ENCODE measurements at regions not wholly inside any gene's neighbourhood (a gene's known extent, or its start where the extent isn't known, plus 50 kb on each side); places are given as distances from the start of the nearest gene placed in this dataset.

DNA sequence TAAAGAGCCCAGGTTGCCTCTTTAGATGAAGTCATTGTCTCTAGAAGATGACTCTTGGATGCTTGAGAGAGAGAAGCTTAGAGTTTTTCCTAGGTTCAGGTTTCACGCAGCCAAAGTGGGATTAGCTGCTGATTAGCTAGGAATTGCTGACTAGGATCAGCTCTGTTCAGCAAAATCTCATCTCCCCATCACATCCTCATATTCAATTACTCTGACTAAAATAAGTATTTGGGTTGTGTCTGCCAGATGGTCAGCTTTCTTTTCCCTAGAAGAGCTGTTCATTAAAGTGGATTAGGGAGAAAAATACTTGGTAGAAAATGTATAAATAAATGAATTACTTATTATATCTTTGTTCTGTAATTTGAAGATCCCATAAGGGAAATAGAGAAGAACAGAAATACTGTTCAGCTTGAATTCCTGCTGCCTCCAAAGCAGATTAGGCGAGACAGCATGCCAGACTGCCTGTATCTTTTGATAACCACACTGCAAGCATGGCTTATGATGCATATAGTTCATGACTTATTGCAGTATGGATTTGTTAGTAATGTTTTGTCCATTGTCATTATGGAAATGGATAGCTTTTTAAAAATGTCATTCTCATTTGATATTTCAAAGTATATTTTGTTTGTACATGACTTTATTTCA, 184.8 kb upstream of the CD180 start:
- DNase-seq = no peak

DNA sequence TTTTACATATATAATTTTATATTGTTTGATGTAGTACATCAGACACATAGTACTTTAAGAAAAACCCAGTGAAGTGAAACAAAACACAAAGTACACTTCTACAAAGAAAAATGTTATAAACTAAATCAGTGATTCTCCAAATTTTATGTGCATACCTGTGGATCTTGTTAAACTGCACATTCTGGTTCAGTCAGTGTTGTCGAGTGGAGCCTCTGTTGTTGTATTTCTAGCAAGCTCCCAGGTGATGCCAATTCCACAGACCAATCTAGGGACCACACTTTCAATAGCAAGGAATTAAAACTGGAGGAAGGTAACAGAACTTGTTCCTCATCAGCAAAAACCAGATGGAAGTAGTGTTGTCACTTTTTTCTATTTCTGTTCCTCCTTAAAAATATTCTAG, 183.8 kb upstream of the CD180 start:
- DNase-seq = no peak

DNA sequence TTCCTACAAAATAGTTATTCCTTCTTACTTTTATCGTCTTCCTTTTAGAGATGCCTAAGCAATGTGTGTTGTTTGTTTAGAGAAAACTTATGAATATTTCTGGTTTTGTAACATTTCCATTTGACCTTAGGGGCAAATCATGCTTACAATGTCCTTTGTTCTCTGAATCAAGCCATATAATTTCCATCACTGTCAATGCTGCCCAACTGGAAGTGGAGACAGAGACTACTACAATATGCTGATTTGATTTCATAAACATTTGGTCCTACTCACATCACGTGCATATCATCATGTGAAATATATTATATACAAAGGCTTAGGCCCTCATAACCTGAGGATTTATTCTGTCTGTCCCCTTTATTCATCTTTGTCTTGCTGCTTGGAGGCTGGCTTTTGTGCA, 183.2 kb upstream of the CD180 start:
- DNase-seq = no peak

DNA sequence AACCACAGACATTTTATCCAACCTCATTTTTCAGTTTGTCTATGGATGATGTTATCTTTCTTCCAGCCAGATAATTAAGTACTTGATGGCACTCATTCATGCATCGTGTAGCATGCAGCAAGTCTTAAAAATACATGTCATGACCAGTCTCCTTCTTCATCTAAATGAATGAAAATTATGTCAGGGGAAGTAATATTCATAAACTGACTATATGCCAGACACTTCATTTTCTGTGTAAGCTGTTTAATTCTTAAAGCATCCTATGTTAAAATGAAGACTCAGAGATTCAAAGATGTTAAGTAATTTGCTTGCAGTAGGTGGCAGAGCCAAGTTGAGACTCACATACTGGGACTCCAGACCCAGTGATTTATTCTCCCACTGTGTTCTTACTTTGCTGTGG, 181.7 kb upstream of the CD180 start:
- no peak for DNase-seq

DNA sequence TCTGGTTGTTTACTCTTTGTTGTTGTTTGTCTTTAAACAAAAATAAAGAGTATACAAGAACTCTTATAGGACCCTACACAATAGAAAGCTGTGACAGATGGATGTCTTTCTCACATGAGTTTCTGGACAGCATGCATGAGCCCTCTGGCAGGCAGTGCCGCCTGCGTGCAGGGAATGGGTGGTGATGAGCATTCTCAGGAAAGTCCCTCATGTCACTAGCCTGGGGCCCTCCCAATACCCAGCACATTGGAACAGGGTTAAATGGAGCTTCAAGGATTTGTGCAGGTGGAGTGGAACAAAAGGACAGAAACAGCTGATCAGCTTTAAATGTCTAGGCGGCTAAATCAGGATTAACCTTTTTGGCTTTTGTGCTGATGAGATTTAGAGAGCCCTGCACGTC, 181.0 kb upstream of the CD180 start:
- DNase-seq = no peak

DNA sequence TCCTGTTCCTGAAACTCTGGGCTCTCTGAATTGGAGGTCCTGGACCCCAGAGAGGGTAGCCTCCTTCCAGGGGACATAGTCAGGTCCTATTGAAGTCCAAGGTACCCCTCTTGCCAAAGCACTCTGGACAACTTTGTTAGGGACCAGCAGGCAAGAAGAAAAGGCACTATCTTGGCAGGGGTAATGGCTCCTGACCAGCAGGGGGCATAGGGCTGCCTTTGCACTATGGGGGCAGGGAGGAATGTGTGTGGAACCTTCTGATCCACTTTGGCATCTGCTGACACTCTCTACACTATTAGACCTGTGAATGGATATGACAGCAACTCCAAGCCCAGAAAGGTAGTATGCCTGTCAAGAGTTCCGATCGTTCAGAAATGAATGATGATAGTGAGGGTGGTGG, 179.0 kb upstream of the CD180 start:
- DNase-seq = no peak

DNA sequence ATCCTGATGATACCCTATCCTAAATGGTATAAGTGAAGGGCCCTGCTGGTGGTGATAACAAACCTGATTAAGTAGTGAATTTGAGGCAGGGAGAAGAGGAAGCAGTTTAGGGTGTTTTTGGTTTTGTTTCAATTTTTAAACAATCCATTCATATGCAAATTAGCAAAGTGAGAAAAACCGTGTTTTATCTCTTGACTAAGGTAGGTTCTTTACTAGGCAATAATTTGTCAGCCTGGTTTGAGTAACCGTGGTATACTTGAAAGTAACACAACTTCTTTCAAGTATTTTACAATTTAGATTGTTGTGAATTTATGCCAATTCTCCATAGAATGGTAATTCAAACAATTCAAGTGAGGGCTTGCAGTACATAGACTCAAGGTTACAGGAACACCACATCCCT, 177.8 kb upstream of the CD180 start:
- DNase-seq = no peak

DNA sequence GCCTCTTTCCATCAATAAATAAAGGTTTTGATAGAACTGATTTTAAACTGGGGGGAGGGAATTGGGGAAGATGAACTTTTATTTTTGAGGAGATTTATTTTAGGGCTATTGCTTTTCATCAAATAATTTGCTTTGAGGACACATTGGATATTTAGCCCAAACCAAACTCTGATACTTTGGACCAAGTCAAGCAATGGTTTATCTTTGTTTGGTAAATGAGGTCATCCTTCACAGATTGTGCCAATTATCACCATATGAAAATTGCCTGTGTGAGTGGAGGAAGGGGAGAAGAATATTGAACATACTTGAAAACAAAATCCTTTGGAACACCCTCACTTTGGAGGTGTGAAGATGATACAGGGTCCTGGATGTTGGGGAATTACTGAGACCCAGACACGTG, 176.9 kb upstream of the CD180 start:
- no peak for DNase-seq

DNA sequence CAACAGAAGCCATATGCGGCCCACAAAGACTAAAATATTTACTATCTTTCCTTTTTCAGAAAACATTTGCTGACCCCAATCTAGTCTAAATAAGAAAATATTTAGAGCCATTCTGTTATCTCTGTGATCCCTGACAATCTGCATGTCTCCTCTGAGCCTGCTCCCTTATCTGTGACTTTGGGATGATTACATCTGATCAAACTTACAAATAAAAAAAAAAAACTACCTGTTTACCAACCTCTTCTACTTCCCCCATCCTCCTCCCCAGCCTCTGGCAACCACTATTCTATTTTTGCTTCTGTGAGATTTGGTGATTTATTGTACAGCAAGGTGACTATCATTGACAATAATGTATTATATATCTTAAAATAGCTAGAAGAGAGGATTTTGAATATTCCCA, 176.3 kb upstream of the CD180 start:
- DNase-seq = no peak

DNA sequence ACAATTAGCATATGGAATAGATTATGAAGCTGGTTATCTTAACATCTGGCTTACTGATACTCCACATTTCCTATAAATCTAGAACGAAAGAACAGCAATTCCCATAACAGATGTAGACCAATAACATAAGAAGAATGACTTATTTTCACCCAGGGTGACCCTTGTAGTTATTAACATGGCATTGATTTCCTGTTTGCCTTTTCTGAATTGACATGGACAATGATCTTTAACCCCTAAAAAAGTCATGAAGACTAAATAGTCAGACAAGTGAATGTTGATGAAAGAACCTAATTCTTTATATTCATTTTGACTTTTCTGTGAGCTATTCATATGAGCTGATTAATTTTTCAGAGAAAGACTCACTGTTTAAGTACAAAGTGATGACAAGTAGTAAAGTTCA, 175.3 kb upstream of the CD180 start:
- no peak for DNase-seq

DNA sequence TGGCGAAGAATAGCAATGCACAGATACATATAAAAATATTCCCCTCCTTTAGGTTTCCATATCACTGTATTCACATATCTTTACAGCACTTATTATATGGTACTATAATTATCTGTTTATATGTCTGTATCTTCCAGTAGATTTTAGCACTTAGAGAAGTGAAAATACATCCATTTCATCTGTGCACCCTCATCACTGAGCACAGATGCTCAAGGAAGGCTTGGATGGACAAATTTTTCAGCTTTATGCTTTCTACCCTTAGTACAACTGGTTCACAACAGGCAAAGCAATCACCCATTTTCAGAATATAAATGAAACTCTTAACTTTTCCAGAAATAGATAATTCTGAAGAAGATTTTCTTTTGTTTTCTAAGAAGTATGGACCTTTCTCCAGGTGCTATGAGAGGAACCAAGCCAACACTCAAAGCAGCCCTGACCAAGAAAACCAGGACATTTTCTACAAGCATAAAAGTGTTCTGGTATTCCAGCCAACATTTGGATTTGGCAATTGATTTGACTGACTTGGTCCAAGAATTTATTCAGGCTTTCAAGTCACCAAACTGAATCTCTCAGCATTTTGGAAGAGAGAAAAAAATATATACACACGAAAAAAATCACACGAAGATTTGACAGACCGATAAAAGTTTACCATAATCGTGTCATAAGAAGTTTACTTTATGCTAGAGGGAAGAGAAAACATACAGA, 170.2 kb upstream of the CD180 start:
- no peak for DNase-seq

DNA sequence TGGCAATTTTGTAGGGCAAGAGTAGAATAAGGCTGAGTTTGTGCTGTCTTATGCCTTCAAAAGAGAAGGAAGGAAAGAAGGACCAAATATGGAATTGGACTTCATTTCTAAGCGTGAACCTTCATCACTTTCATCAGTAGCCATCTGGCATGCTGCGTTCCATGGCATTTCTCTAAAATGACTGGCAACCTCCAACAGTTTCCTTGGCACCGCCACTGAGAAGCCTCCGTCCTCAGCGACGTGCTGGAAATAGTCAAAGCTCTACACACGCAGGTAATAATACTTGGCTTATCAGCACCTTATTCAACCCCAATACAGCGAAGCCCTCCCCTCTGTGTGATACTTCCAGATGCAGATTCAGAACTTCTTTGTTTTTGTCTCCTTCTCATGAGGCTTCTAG, 169.7 kb upstream of the CD180 start:
- no peak for DNase-seq

DNA sequence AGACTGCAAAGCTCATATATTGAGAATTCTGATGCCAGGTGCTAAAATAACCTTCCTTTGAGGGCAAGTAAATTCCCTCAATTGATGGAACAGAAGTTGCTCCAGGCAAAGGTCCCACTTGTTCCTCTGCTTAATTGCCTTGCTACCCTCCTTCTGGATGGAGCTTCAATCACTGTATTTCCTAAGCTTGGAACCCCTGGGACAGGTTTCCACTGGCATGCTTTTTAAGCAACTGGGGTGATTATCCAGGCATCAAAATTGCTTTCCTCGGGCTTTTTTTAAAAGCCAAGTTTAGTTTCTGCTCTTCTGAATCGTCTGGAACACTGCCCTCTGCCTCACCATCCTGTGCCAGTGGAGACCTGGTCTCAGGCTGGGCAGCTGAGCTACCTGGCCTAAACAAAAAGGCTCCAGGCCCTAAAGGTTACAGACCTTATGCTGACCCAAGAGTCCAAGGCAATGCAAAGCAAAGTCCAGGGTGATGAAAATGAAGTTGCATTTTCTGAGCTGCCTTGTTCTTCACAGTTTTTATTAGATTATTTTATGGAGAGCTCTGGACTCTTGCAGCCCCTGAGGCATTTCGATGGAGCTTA, 167.9 kb upstream of the CD180 start:
- no peak for DNase-seq

DNA sequence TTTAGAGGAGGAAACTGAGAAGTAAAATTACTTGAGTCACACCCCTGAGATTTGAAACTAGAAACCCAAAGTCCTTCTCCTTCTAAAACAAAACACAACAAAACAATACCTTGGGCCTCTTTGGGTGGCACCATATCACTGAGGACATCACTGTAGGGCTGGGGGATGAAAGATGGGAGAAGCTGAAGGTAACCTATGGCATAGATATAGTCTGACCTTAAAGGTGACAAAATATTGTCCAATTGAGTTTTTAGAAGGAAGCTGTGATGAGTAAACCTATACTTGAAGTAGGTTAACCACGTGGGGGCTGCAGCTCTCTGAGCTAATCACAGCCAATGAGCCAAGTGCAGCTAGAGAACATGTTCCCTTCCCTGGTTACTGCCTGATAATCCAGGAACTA, 167.4 kb upstream of the CD180 start:
- no peak for DNase-seq

DNA sequence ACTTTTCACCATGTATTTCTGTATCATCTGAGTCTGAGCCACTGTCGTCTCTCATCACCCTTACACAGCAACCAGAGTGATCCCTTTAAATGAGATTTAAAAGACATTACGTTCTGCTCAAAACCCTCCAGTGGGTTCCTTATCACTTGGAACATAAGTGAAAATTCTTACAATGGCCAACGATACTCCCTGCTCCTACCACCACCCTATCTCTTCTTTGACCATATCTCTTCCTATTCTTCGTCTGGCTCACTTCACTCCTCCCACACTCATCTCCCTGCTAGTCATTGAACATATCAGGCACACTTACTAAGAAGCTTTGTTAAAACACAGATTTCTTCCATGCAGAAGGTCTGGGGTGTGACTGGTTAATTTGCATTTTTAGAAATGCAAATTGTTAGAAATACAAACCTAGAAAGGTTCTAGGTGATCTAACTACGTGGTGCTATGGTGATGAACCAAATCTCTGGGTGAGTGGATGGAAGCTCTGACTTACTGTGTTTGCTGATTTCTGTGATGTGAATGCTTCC, 166.6 kb upstream of the CD180 start:
- no peak for DNase-seq

DNA sequence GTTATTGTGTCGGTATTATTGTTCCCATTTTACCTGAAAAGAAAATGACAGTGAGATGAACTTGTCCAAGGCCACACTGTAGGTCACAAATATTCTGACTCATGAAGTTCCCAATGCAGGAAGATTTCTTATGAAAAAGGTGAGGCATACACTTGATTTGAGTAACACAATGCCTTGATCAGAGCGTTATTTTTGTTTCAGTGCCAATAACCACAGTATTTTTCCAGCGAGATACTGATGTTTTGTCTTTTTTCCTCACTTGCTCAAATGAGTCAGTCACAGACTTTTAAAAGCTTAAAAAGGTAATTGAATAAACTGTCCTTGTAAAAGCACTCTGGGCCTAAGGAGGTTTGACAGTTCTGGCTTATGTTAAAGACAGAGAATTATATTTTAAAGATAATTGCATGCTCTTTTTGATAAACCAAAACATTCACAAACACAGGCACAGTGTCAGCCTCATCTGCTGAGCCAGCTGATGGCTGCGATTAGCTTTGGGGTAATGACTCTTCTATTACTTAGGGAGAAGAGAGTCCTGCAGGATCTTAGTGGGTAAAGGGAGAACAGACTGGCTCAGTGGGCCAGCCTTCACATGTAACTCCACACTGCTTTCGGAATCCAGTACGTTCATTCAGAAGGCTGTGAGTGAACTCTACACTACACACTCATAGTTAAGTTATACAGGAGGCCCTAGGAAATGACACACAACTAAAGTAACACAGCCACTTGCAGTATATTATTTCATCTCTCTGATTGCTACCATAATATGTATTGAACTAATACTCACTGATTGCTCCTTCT, 165.5 kb upstream of the CD180 start:
- DNase-seq = no peak

DNA sequence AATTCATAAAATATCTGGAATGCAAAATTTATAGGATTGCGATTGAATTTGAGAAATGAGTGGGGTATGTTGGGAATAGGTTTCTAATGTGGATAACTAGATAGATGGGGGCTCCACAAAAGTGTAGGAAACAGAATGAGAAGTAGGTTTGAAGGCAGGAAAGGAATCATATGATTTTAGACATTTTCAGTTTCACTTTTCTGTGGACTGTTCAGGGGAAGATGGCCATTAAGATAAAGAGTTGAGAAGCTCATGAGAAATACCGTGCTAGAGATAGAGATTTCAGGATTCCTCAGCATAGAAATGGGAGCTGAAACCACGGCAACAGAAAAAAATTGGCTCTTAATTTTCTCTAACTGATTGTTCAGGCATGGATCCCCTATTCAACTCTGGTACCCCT, 163.4 kb upstream of the CD180 start:
- DNase-seq = no peak

DNA sequence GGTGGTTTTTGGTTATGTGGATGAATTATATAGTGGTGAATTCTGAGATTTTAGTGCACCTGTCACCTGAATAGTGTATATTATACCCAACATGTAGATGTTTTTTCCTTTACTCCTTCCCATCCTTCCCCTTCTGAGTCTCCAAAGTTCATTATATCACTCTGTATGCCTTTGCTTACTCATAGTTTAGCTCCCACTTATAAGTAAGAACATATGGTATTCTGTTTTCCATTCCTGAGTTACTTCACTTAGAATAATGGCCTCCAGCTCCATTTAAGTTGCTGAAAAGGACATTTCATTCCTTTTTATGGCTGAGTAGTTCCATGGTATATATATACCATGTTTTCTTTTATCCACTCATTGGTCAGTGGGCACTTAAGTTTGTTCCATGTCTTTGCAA, 161.6 kb upstream of the CD180 start:
- DNase-seq = no peak

DNA sequence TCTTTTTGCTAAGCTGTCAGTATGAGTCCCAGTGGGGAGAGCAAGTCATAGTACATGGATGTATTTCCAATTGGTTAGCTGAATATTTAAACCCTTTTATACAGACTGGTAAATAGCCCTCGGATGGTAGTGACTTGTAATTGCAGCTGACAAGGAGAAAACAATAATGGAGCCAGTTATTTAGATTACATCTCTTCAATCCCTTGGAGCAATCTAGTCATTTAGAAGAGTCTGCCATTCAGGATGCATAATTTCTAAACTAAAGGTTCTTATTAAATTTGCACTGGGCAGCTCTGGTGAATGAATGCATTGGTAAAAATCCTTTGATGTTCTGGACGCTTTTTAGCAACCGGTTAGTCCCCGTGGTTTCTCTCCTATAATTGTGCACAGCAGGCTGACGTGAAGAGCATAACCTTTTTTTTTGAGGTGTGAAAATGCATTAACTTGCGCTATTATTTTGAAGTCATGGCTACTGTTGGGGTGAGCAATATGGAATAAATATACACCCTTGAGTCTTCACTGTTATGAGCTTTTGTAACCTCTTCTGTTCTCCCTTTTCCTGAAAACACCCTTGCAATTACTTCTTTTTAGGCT, 158.6 kb upstream of the CD180 start:
- peak; percentile 90 for DNase-seq

DNA sequence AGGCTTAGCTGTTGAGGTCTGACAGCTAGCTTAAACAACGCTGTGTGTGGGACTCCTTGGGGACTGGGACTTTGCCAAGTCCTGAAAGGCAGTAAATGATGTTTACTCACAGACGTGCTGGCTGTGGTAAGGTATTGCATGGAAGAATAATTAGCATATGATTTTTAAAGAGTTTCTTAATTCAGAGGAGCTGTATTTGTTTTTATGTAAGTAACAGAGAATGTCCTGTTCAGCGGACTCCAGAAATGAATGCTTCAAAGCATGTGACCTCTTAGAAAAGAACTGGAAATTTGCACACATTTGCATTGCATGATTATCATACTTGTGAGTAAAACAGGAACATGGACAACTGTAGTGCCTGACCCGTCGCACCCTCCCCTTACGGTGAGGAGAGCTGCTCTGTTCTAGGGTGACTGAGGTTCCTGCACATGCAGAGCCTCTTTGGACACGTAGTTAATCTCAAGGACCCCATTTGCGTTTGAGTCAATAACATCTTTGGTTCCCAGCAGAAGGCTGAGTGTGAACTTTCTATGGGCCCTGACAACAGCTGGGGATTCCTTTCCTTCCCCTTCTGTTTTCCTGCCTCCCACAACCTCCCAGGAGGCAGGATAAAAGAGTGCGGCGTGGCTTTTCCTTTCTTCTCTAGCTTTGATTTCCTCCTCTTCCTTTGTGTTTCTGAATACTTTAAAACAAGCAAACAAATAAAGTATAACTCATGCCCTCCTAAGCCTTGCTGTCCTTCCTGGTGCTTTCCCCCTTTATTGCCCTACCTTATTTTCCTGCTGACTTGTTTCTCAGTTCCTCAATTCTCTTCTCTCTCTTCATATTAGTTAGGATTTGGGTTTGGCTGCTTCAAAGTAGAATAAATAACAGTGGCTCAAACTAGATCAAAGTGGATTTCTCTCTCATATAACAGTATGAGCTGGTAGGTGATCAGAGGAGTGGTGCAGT, 157.2 kb upstream of the CD180 start:
- DNase-seq = no peak

DNA sequence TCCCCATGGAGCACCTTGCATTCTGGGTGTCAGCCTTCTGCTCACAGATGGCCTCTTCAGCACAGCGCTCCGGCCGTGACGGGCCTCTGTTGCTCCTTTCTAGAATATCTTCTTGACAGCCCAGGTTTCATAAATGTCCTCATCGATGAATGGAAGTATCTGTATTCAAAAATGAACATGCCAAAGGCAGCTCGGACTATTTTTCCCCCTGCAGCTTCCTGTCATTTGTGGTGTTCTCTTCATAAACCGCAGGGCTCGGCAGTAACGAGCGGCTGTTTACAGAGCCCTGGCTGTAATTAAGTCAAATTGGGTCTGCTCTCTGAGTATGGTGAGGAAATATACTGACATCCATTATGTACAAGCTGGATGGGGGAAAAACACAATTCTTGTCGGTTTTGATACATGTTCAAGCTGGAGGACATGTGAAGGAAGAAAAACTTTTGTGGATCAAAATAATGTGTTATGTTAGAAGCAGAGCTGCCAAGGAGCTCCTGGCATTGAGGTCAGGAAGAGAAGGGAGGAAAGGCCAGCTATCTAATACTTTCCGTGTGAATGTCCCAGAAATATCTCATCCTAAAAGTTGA, 154.1 kb upstream of the CD180 start:
- peak; percentile 50 for DNase-seq

DNA sequence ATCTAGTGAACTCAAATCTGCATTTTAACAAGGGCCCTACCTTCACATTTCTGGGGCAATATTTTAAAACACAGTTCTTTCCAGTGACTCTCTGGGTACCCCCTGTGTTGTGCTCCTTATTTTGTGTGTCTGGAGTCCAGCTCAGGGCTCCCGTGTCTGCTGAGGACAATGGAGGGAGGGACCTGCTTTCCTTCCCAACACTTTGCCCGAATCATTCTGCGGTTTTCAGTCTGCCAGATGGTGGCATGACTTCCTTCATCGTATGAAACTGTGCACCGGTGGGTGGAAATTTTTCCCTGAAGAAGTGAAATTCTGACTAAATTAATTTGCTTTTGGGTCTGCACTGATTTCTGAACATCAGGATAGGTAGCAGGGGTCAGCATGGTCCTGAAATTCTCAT, 153.6 kb upstream of the CD180 start:
- DNase-seq = peak; percentile 49

All from NCI-H2227 treated with DMSO at 0.1 percent for 48 hours (cell line).